Liver (tissue), 7 donors: ENCODE measurements at regions not wholly inside any gene's neighbourhood (a gene's known extent, or its start where the extent isn't known, plus 50 kb on each side); places are given as distances from the start of the nearest gene placed in this dataset.

Experiments used
- DNase-seq: peaks from one replicate; pipeline ENCODE4 v3.0.0-alpha.2; 2017; ENCODE audit warnings: low spot score
- H3K27ac ChIP-seq, 2 donors: one replicate each; pipeline ENCODE4 v1.7.0; 2013; ENCODE audit warnings: inconsistent platforms in 2 of 2, low read length in 2 of 2, control low read depth in 1 of 2, low read depth in 1 of 2, mild to moderate bottlenecking in 1 of 2
- H3K27me3 ChIP-seq, 4 donors: one replicate each; pipeline versions ENCODE4 v1.6.1 to v1.7.0; 2013; ENCODE audit warnings: low read length in 3 of 4, inconsistent platforms in 1 of 4, mild to moderate bottlenecking in 1 of 4, moderate library complexity in 1 of 4; ENCODE audit not compliant: control insufficient read depth in 4 of 4, insufficient read depth in 4 of 4
- H3K36me3 ChIP-seq, 4 donors: one replicate each; pipeline versions ENCODE4 v1.6.1 to v1.7.0; 2013; ENCODE audit warnings: low read length in 3 of 4, mild to moderate bottlenecking in 3 of 4, low read depth in 1 of 4, moderate library complexity in 1 of 4; ENCODE audit not compliant: control insufficient read depth in 4 of 4, insufficient read depth in 3 of 4
- H3K4me1 ChIP-seq, 4 donors: one replicate each; pipeline versions ENCODE4 v1.6.1 to v1.7.0; 2013; ENCODE audit warnings: low read length in 3 of 4, mild to moderate bottlenecking in 3 of 4, moderate library complexity in 1 of 4; ENCODE audit not compliant: control insufficient read depth in 4 of 4, insufficient read depth in 4 of 4
- H3K4me3 ChIP-seq, 3 donors: one replicate each; pipeline versions ENCODE4 v1.6.1 to v1.7.0; 2013; ENCODE audit warnings: low read length in 3 of 3, control low read depth in 1 of 3, low read depth in 1 of 3, mild to moderate bottlenecking in 1 of 3
- H3K9ac ChIP-seq, 2 donors: one replicate each; pipeline ENCODE4 v1.7.0; 2013; ENCODE audit warnings: low read length in 2 of 2, mild to moderate bottlenecking in 2 of 2, moderate library complexity in 2 of 2, control low read depth in 1 of 2, low read depth in 1 of 2
- H3K9me3 ChIP-seq, 4 donors: one replicate each; pipeline versions ENCODE4 v1.6.1 to v1.7.0; 2013; ENCODE audit warnings: low read length in 3 of 4; ENCODE audit not compliant: control insufficient read depth in 4 of 4
- ATF3 ChIP-seq: IDR thresholded peaks from 2 replicates; pipeline ENCODE4 v1.6.1; 2016; ENCODE audit warnings: antibody characterized with exemption
- EGR1 ChIP-seq, 2 donors: IDR thresholded peaks; 2 replicates each; pipeline ENCODE4 v1.6.1; 2016 to 2018; ENCODE audit warnings: antibody characterized with exemption in 2 of 2, low read depth in 2 of 2
- GABPA ChIP-seq, 2 donors: IDR thresholded peaks in 1 of 2; conservative IDR thresholded peaks in 1 of 2; 2 replicates each; pipeline ENCODE4 v1.6.1; 2016; ENCODE audit warnings: antibody characterized with exemption in 2 of 2, mild to moderate bottlenecking in 1 of 2, moderate library complexity in 1 of 2
- HNF4A ChIP-seq, 2 donors: conservative IDR thresholded peaks; 2 replicates each; pipeline ENCODE4 v1.6.1; 2016; ENCODE audit warnings: antibody characterized with exemption in 2 of 2, mild to moderate bottlenecking in 2 of 2
- HNF4G ChIP-seq: IDR thresholded peaks from 2 replicates; pipeline ENCODE4 v1.6.1; 2016; ENCODE audit warnings: antibody characterized with exemption
- MAX ChIP-seq: IDR thresholded peaks from 2 replicates; pipeline ENCODE4 v1.6.1; 2016; ENCODE audit warnings: antibody characterized with exemption
- NR2F2 ChIP-seq: IDR thresholded peaks from 2 replicates; pipeline ENCODE4 v1.6.1; 2016; ENCODE audit warnings: antibody characterized with exemption
- RAD21 ChIP-seq, 2 donors: IDR thresholded peaks; 2 replicates each; pipeline ENCODE4 v1.6.1; 2016; ENCODE audit warnings: antibody characterized with exemption in 2 of 2, mild to moderate bottlenecking in 2 of 2
- REST ChIP-seq: IDR thresholded peaks from 2 replicates; pipeline ENCODE4 v1.6.1; 2016; ENCODE audit warnings: antibody characterized with exemption, mild to moderate bottlenecking
- SP1 ChIP-seq: IDR thresholded peaks from 2 replicates; pipeline ENCODE4 v1.6.1; 2018; ENCODE audit warnings: antibody characterized with exemption, mild to moderate bottlenecking
- YY1 ChIP-seq: IDR thresholded peaks from 2 replicates; pipeline ENCODE4 v1.6.1; 2016; ENCODE audit warnings: antibody characterized with exemption, mild to moderate bottlenecking
- ZBTB33 ChIP-seq: IDR thresholded peaks from 2 replicates; pipeline ENCODE4 v1.6.1; 2016; ENCODE audit warnings: antibody characterized with exemption
- WGBS: extraction: QIAGEN DNeasy Blood & Tissue Kit; methylation state at CpG from one replicate; pipeline ENCODE4 v1.1.7; 2013; 5-methylcytosine and 5-hydroxymethylcytosine counted together
- donor health status: healthy.
- donor health status: healthy.
- donor health status: healthy.
- donor health status: healthy.

GRCh38 chr3:35500641-35501350 lies 138.5 kb upstream of the ARPP21 start:
- Histone ChIP-seq H3K4me1 (peaks cover 0 to 12% (median 8%) of the 10 kb centered on the region in 4 donors), H3K4me3 (peak overlapping the region in 1 of 3 donors; percentile 8)

More at GRCh38 chr3:35500641-35501350, 138.5 kb upstream of the ARPP21 start:
- no peaks in the 10 kb centered on the region for H3K36me3 ChIP-seq
- H3K27ac ChIP-seq = no peak overlapping the region
- no peak for DNase-seq
- H3K27me3 ChIP-seq = no peaks in the 10 kb centered on the region
- no peak overlapping the region for H3K9ac ChIP-seq
- peak in 1 of 2 donors; percentile 29 for TF ChIP-seq RAD21 (IDR thresholded peaks at IDR 0.05)
- TF ChIP-seq ATF3 = no peak
- no peak for TF ChIP-seq HNF4G
- peak; percentile 28 to 43 for TF ChIP-seq HNF4A (conservative IDR thresholded peaks at IDR 0.05)
- no peak for TF ChIP-seq ZBTB33
- peak; percentile 43 for TF ChIP-seq YY1
- TF ChIP-seq EGR1 (IDR thresholded peaks at IDR 0.05; ENCODE audit: low read depth in 2 of 2) = no peak
- TF ChIP-seq MAX = peak; percentile 13
- TF ChIP-seq REST = no peak
- no peak for TF ChIP-seq GABPA (IDR thresholded peaks at IDR 0.05 in 1 of 2, conservative IDR thresholded peaks at IDR 0.05 in 1 of 2)
- no peak for TF ChIP-seq SP1
- no peak for TF ChIP-seq NR2F2
- WGBS = 25% methylated on average over 3 of the region's 3 CpGs
- no peaks in the 10 kb centered on the region for H3K9me3 ChIP-seq
